GM12878 (cell line): ENCODE measurements at regions not wholly inside any gene's neighbourhood (a gene's known extent, or its start where the extent isn't known, plus 50 kb on each side); places are given as distances from the start of the nearest gene placed in this dataset.

Source experiments
- JUND ChIP-seq: IDR thresholded peaks from 2 replicates; pipeline ENCODE4 v1.6.1; 2012; ENCODE audit warnings: low read depth, mild to moderate bottlenecking, low read length, improper control_type of control experiment, moderate library complexity
- MAX ChIP-seq: IDR thresholded peaks from 2 replicates; pipeline ENCODE4 v1.6.1; 2012; ENCODE audit warnings: low read depth, low read length, improper control_type of control experiment
- POLR2A ChIP-seq: IDR thresholded peaks from 2 replicates; pipeline ENCODE4 v1.6.1; 2011; ENCODE audit warnings: low read depth, mild to moderate bottlenecking, low read length
- POLR2AphosphoS5 ChIP-seq: IDR thresholded peaks from 2 replicates; pipeline ENCODE4 v1.6.1; 2011; ENCODE audit warnings: mild to moderate bottlenecking, low read length, inconsistent platforms
- RAD21 ChIP-seq: IDR thresholded peaks from 2 replicates; pipeline ENCODE4 v1.6.1; 2011; ENCODE audit warnings: mild to moderate bottlenecking, low read depth, low read length, moderate library complexity; ENCODE audit not compliant: insufficient read depth
- SIN3A ChIP-seq: IDR thresholded peaks from 2 replicates; pipeline ENCODE4 v1.6.1; 2012; ENCODE audit warnings: low read depth, low read length, improper control_type of control experiment
- USF2 ChIP-seq: IDR thresholded peaks from 2 replicates; pipeline ENCODE4 v1.6.1; 2011; ENCODE audit warnings: low read depth, low read length, improper control_type of control experiment, borderline replicate concordance

GRCh38 chr6:165835410-165835851, 172.4 kb upstream of the PDE10A start:
- TF ChIP-seq USF2: no peak
- TF ChIP-seq POLR2A: no peak
- TF ChIP-seq JUND: no peak
- no peak for TF ChIP-seq MAX
- no peak for TF ChIP-seq SIN3A
- no peak for TF ChIP-seq RAD21
- no peak for TF ChIP-seq POLR2AphosphoS5
